ENCODE measurements at regions not wholly inside any gene's neighbourhood (a gene's known extent, or its start where the extent isn't known, plus 50 kb on each side); places are given as distances from the start of the nearest gene placed in this dataset.

GRCh38 chr20:39939241-39939865 is 749.7 kb downstream of the MAFB start:
- Mint-ChIP-seq H3K27ac (no peak overlapping the region), H3K27me3 (ENCODE audit: insufficient read depth) (no peaks in the 10 kb centered on the region), H3K4me1 (ENCODE audit: low read depth) (no peaks in the 10 kb centered on the region), H3K36me3 (ENCODE audit: low read depth) (no peaks in the 10 kb centered on the region), H3K9me3 (peaks cover 43% of the 10 kb centered on the region), H3K4me3 (no peak overlapping the region)
- no peak for DNase-seq
- TF ChIP-seq CTCF (IDR thresholded peaks at IDR 0.05) = no peak

- no peaks in the 10 kb centered on the region for H3K4me1 Mint-ChIP-seq (ENCODE audit: low read depth)
- no peak for TF ChIP-seq CTCF (IDR thresholded peaks at IDR 0.05)
- no peak overlapping the region for H3K4me3 Mint-ChIP-seq
- H3K36me3 Mint-ChIP-seq (ENCODE audit: low read depth) = no peaks in the 10 kb centered on the region
- no peak overlapping the region for H3K27ac Mint-ChIP-seq
- H3K27me3 Mint-ChIP-seq (ENCODE audit: insufficient read depth) = no peaks in the 10 kb centered on the region
- H3K9me3 Mint-ChIP-seq = peaks cover 37% of the 10 kb centered on the region
- DNase-seq = no peak
These were observed 752.6 kb downstream of the MAFB start for GRCh38 chr20:39936401-39936800.

- peaks cover 37% of the 10 kb centered on the region for H3K9me3 Mint-ChIP-seq
These were observed 753.1 kb downstream of the MAFB start for GRCh38 chr20:39935901-39936300.

GRCh38 chr20:39916236-39916765 is 772.7 kb downstream of the MAFB start:
- H3K9me3 Mint-ChIP-seq = peaks cover 6% of the 10 kb centered on the region
- no peak for DNase-seq
- no peak for TF ChIP-seq CTCF (IDR thresholded peaks at IDR 0.05)
- no peak overlapping the region for H3K27ac Mint-ChIP-seq
- H3K4me1 Mint-ChIP-seq (ENCODE audit: low read depth) = no peaks in the 10 kb centered on the region
- H3K36me3 Mint-ChIP-seq (ENCODE audit: low read depth) = no peaks in the 10 kb centered on the region
- H3K4me3 Mint-ChIP-seq = no peak overlapping the region
- no peaks in the 10 kb centered on the region for H3K27me3 Mint-ChIP-seq (ENCODE audit: insufficient read depth)

More at GRCh38 chr20:39935901-39936300, 753.1 kb downstream of the MAFB start:
- TF ChIP-seq CTCF (IDR thresholded peaks at IDR 0.05) = no peak
- no peaks in the 10 kb centered on the region for H3K36me3 Mint-ChIP-seq (ENCODE audit: low read depth)
- DNase-seq = no peak
- H3K4me1 Mint-ChIP-seq (ENCODE audit: low read depth) = no peaks in the 10 kb centered on the region
- no peak overlapping the region for H3K27ac Mint-ChIP-seq
- no peak overlapping the region for H3K4me3 Mint-ChIP-seq
- no peaks in the 10 kb centered on the region for H3K27me3 Mint-ChIP-seq (ENCODE audit: insufficient read depth)

- Mint-ChIP-seq H3K27ac (no peak overlapping the region), H3K27me3 (ENCODE audit: insufficient read depth) (no peaks in the 10 kb centered on the region), H3K36me3 (ENCODE audit: low read depth) (no peaks in the 10 kb centered on the region), H3K9me3 (peaks cover 23% of the 10 kb centered on the region), H3K4me1 (ENCODE audit: low read depth) (no peaks in the 10 kb centered on the region), H3K4me3 (no peak overlapping the region)
- no peak for DNase-seq
- no peak for TF ChIP-seq CTCF (IDR thresholded peaks at IDR 0.05)
These were observed 775.8 kb downstream of the MAFB start for GRCh38 chr20:39913274-39913673.
